Bronchial epithelial cell (primary cell): ENCODE measurements at regions not wholly inside any gene's neighbourhood (a gene's known extent, or its start where the extent isn't known, plus 50 kb on each side); places are given as distances from the start of the nearest gene placed in this dataset.

Experiments
- DNase-seq: peaks from one replicate; pipeline ENCODE4 v3.0.0-alpha.2; 2010; ENCODE audit warnings: low read depth
- FAIRE-seq: peaks from 2 replicates; lab custom pipeline; 2011; peaks lifted over from hg19 to GRCh38; lab: Jason Lieb, UNC
- H3K27me3 ChIP-seq: 2 replicates; pipeline ENCODE4 v1.5.1; 2011; ENCODE audit warnings: low read length; ENCODE audit not compliant: control insufficient read depth, insufficient read depth
- H3K36me3 ChIP-seq: 2 replicates; pipeline ENCODE4 v1.5.1; 2011; ENCODE audit warnings: low read length; ENCODE audit not compliant: control insufficient read depth, insufficient read depth
- H3K4me3 ChIP-seq: 2 replicates; pipeline ENCODE4 v1.5.1; 2011; ENCODE audit warnings: mild to moderate bottlenecking, low read depth, low read length, control low read depth
- CTCF ChIP-seq: IDR thresholded peaks from 2 replicates; pipeline ENCODE4 v1.5.1; 2011; ENCODE audit warnings: mild to moderate bottlenecking, moderate library complexity, low read length, control low read depth, inconsistent platforms; ENCODE audit not compliant: insufficient read depth, severe bottlenecking

- H3K4me3 ChIP-seq = no peak overlapping the region
- no peak for TF ChIP-seq CTCF
- no peak for DNase-seq
- FAIRE-seq = no peak
- H3K36me3 ChIP-seq = no peaks in the 10 kb centered on the region
- H3K27me3 ChIP-seq = no peaks in the 10 kb centered on the region
Measured at GRCh38 chr14:34070917-34071407, 120.1 kb upstream of the EGLN3 start.

GRCh38 chr14:34069854-34070582 lies 119.1 kb upstream of the EGLN3 start:
- Histone ChIP-seq H3K27me3 (no peaks in the 10 kb centered on the region), H3K36me3 (no peaks in the 10 kb centered on the region), H3K4me3 (no peak overlapping the region)
- DNase-seq (no peak), FAIRE-seq (peak; percentile 68)
- no peak for TF ChIP-seq CTCF

GRCh38 chr14:34067587-34067986 lies 116.7 kb upstream of the EGLN3 start:
- no peak overlapping the region for H3K4me3 ChIP-seq
- no peaks in the 10 kb centered on the region for H3K27me3 ChIP-seq
- no peak for TF ChIP-seq CTCF
- H3K36me3 ChIP-seq = no peaks in the 10 kb centered on the region
- no peak for DNase-seq
- no peak for FAIRE-seq

- Histone ChIP-seq H3K27me3 (no peaks in the 10 kb centered on the region), H3K36me3 (no peaks in the 10 kb centered on the region), H3K4me3 (no peak overlapping the region)
- DNase-seq (no peak), FAIRE-seq (no peak)
- no peak for TF ChIP-seq CTCF
Measured at GRCh38 chr14:34065690-34066391, 115.0 kb upstream of the EGLN3 start.

GRCh38 chr14:34065236-34065635 lies 114.4 kb upstream of the EGLN3 start:
- TF ChIP-seq CTCF = no peak
- Histone ChIP-seq H3K27me3 (no peaks in the 10 kb centered on the region), H3K4me3 (no peak overlapping the region), H3K36me3 (no peaks in the 10 kb centered on the region)
- no peak for FAIRE-seq
- DNase-seq = no peak
